IPS DF 6.9 (cell line): ENCODE measurements at regions not wholly inside any gene's neighbourhood (a gene's known extent, or its start where the extent isn't known, plus 50 kb on each side); places are given as distances from the start of the nearest gene placed in this dataset.
"Not testable (repeated sequence)": the region's sequence is repeated elsewhere in the genome, so short reads cannot be mapped to it uniquely, and the experiment has no call there.

Source experiments
- DNase-seq: peaks from one replicate; pipeline ENCODE4 v3.0.0-alpha.2; 2013; ENCODE audit warnings: low read depth, low spot score
- H3K27ac ChIP-seq: one replicate; pipeline ENCODE4 v1.5.1; 2013; ENCODE audit warnings: low read length, control low read depth
- H3K27me3 ChIP-seq: 2 replicates; pipeline ENCODE4 v1.6.1; 2013; ENCODE audit warnings: mild to moderate bottlenecking, low read length; ENCODE audit not compliant: control insufficient read depth, insufficient read depth
- H3K36me3 ChIP-seq: 2 replicates; pipeline ENCODE4 v1.6.1; 2013; ENCODE audit warnings: low read length; ENCODE audit not compliant: control insufficient read depth, insufficient read depth
- H3K4me1 ChIP-seq: 2 replicates; pipeline ENCODE4 v1.6.1; 2013; ENCODE audit warnings: low read length; ENCODE audit not compliant: control insufficient read depth, insufficient read depth
- H3K4me3 ChIP-seq: 2 replicates; pipeline ENCODE4 v1.5.1; 2013; ENCODE audit warnings: mild to moderate bottlenecking, low read length
- H3K9me3 ChIP-seq: 2 replicates; pipeline ENCODE4 v1.6.1; 2013; ENCODE audit warnings: low read length, inconsistent platforms; ENCODE audit not compliant: control insufficient read depth, insufficient read depth
- WGBS: extraction: QIAGEN DNeasy Blood & Tissue Kit; methylation state at CpG from one replicate; pipeline ENCODE4 v1.1.7; 2013; ENCODE audit warnings: mixed read lengths, missing lambda C conversion rate; ENCODE audit not compliant: insufficient read length, insufficient coverage; 5-methylcytosine and 5-hydroxymethylcytosine counted together

DNA sequence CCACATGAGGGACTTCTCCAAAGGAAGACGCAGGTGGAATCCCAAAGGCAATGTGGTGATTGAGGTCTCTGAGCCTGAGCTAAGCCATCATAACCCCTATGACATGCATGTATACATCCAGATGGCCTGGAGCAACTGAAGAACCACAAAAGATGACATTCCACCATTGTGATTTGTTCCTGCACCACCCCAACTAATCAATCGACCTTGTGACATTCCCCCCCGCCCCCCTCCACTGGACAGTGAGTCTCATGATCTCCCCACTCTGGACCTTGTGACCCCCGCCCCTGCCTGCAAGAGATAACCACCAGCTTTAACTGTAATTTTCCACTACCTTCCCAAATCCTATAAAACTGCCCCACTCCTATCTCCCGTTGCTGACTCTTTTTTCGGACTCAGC is 87.9 kb downstream of the VCPKMT start:
- Histone ChIP-seq H3K27ac (no peak overlapping the region), H3K4me1 (no peaks in the 10 kb centered on the region), H3K27me3 (no peaks in the 10 kb centered on the region), H3K36me3 (no peaks in the 10 kb centered on the region), H3K9me3 (peaks cover 2% of the 10 kb centered on the region; the same call in 1 of the 2 replicates), H3K4me3 (no peak overlapping the region)
- WGBS, result no CpG with 5 or more reads among the region's 6 CpGs
- DNase-seq, result no peak

DNA sequence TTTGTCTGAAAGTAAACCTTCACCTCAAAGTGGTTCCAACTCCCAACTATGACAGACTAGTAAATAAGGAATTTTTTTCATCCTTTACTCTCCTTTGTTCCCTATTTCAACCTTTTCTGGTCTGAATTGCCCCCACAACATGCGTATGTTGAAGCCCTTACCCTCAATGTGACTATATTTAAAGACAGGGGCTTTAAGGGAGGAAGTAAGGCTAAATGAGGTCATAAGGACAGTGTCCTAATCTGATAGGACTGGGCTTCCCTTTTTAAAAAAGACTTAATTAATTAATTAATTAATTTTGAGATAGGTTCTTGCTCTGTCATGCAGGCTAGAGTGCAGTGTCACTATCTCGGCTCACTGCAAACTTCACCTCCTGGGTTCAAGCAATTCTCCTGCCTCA is 86.3 kb downstream of the VCPKMT start:
- Histone ChIP-seq H3K27ac (no peak overlapping the region), H3K36me3 (no peaks in the 10 kb centered on the region), H3K27me3 (no peaks in the 10 kb centered on the region), H3K4me1 (no peaks in the 10 kb centered on the region), H3K9me3 (peaks cover 2% of the 10 kb centered on the region; the same call in 1 of the 2 replicates), H3K4me3 (no peak overlapping the region)
- WGBS, result no CpG with 5 or more reads among the region's 2 CpGs
- no peak for DNase-seq

DNA sequence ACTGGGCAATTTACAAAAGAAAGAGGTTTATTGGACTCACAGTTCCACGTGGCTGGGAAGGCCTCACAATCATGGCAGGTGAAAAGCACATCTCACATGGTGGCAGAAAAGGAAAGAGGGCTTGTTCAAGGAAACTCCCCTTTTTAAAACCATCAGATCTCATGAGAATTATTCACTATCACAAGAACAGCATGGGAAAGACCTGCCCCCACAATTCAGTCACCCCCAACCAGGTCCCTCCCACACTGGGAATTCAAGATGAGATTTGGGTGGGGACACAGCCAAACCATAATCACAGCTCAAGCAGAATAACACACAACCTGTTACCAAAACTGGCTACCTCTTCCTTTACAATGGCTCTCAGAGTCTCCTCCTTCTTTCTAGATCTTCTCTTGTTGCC is 85.5 kb downstream of the VCPKMT start:
- not testable (repeated sequence) for H3K27ac ChIP-seq, H3K27me3 ChIP-seq, H3K36me3 ChIP-seq, H3K4me3 ChIP-seq, DNase-seq, H3K9me3 ChIP-seq, H3K4me1 ChIP-seq
- no CpG with 5 or more reads among the region's 1 CpG for WGBS

DNA sequence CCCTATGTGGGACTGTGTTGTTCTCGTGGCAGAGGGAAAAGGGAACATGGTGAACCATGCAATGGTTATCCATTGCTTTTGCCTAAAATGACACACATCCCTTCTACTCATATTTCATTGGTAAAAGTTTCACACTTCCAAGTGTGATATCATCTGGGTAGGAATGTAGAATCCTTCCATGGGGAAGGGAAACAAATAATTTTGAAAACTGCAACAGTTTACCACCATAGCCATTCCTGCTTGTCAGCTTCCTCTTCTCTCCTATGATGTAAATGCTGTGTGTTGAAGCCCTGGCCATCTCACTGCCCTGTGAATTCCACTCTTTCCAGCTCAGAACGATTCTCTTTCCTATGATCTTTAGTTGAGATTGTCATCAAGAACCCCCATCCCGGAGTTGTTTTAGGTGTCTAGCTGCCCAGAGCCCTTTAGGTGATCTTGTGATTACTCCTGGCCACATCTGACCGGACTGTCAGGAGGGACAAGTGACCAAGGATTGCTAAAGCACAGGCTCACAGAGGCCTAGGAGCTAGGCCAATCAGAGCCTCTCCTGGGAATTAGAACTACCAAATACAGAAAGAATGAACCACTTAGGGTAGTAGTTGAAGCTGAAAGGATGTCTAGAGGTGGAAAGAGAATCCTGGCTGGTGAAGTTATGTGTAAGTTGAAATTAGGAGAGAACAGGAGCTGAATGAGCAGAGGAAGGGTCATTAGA is 84.6 kb downstream of the VCPKMT start:
- no peaks in the 10 kb centered on the region for H3K9me3 ChIP-seq
- H3K27me3 ChIP-seq, result no peaks in the 10 kb centered on the region
- no peak overlapping the region for H3K4me3 ChIP-seq
- no peak for DNase-seq
- no peak overlapping the region for H3K27ac ChIP-seq
- no peaks in the 10 kb centered on the region for H3K36me3 ChIP-seq
- WGBS, result no CpG with 5 or more reads among the region's 4 CpGs
- no peaks in the 10 kb centered on the region for H3K4me1 ChIP-seq

DNA sequence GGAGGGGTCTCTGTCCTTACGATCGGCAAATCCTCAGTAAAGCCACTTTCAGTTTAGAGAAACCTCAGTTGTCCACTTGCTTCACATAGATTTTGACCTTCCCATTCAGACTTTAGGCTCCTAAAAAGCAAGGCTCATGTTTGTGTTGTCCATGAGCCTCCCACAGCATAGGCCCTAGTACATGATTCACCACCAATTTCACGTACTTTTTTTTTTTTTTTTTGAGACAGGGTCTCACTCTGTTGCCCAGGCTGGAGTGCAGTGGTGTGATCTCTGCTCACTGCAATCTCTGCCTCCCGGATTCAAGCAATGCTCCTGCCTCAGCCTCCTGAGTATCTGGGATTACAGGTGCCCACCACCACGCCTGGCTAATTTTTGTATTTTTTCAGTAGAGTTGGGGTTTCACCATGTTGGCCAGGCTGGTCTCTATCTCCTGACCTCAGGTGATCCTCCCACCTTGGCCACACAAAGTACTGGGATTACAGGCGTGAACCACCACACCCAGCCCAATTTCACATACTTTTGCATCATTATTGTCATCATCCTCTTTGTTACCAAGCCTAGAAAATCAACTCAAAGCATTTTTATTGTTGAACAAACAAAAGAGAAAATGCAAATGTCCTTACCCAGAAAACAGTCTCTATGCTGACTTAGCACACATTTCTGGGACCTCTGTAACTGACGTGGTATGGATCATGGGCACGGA is 83.8 kb downstream of the VCPKMT start:
- H3K36me3 ChIP-seq, H3K4me3 ChIP-seq, DNase-seq, H3K9me3 ChIP-seq, H3K4me1 ChIP-seq, H3K27ac ChIP-seq, H3K27me3 ChIP-seq: not testable (repeated sequence)
- WGBS, result no CpG with 5 or more reads among the region's 8 CpGs

DNA sequence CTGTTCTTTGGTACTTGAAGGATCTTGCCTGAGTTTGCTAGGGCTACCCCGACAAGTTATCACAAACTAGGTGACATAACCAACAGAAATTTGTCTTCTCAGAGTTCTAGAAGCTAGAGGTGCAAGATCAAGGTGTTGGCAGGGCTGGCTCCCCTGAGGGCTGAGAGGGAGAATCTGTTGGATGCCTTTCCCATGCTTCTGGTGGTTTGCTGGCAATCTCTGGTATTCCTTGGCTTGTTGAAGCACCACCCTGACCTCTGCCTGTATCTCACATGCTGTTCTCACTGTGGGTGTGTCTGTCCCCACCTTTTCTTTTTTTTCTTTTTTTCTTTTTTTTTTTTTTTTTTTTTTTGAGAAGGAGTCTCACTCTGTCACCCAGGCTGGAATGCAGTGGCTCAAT is 81.2 kb downstream of the VCPKMT start:
- Histone ChIP-seq H3K27ac (no peak overlapping the region), H3K36me3 (no peaks in the 10 kb centered on the region), H3K4me3 (no peak overlapping the region), H3K9me3 (no peaks in the 10 kb centered on the region), H3K27me3 (no peaks in the 10 kb centered on the region), H3K4me1 (no peaks in the 10 kb centered on the region)
- DNase-seq, result no peak
- no CpG with 5 or more reads among the region's 1 CpG for WGBS

DNA sequence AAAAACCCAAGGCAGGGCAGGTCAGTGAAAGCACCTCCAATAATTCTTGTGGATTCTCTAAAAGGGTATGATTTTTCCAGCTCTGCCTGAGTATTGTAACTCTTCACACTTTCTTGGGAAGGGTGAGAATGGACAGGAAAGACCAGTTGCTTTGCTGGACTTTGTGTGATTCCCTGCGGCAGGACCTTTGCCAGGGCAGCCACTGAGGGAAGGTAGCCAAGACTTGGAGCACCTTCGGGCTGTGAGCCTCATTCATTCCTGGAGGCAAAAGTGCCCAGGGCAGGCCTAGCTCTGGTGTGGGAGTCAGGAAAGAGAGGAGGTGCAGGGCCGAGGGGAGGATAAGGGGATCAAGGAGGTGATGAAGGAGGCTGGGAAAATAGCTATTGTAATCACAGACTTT is 80.2 kb downstream of the VCPKMT start:
- WGBS, result no CpG with 5 or more reads among the region's 3 CpGs
- Histone ChIP-seq H3K9me3 (no peaks in the 10 kb centered on the region), H3K4me3 (no peak overlapping the region), H3K4me1 (no peaks in the 10 kb centered on the region), H3K36me3 (no peaks in the 10 kb centered on the region), H3K27me3 (no peaks in the 10 kb centered on the region), H3K27ac (no peak overlapping the region)
- DNase-seq, result no peak

DNA sequence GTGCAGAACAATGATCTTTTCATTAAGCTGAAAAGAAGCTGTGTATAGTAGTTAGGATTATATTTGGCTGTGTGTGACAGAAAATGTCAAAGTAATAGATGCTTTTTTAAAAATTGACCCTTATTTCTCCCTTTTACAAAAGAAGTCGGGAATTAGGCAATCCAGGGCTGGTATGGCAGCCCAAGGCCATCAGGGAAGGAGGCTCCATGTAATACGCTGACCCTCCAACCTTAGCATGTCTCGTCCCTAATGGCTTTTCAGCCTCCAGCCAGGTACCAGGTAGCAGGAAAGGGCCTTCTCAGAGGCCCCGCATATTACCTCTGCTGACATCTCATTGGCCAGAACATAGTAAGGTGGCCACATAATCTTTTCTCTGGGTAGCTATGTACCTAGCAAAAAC is 79.7 kb downstream of the VCPKMT start:
- H3K4me3 ChIP-seq, result no peak overlapping the region
- H3K9me3 ChIP-seq, result no peaks in the 10 kb centered on the region
- no peaks in the 10 kb centered on the region for H3K4me1 ChIP-seq
- no peaks in the 10 kb centered on the region for H3K27me3 ChIP-seq
- DNase-seq, result no peak
- H3K27ac ChIP-seq, result no peak overlapping the region
- WGBS, result no CpG with 5 or more reads among the region's 4 CpGs
- no peaks in the 10 kb centered on the region for H3K36me3 ChIP-seq

DNA sequence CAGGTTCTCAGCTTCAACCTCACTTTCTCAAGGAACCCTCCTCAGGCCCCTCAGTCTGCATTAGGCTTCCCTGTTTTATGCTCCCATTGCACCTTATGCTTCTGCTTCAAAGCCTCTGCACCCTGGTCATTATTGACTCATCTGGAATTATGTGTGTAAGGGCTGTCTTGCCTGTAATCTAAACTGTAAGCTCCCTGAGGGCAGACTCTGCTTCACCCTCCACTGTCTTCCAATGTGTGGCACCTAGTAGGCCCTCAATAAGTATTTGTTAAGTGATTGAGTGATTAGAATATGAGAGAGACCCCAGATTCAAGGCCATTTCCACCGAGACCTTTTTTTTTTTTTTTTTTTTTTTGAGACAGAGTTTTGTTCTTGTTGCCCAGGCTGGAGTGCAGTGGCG is 79.1 kb downstream of the VCPKMT start:
- DNase-seq, result no peak
- no peaks in the 10 kb centered on the region for H3K27me3 ChIP-seq
- no peaks in the 10 kb centered on the region for H3K4me1 ChIP-seq
- H3K9me3 ChIP-seq, result no peaks in the 10 kb centered on the region
- H3K4me3 ChIP-seq, result no peak overlapping the region
- no peak overlapping the region for H3K27ac ChIP-seq
- H3K36me3 ChIP-seq, result no peaks in the 10 kb centered on the region
- WGBS, result no CpG with 5 or more reads among the region's 2 CpGs

DNA sequence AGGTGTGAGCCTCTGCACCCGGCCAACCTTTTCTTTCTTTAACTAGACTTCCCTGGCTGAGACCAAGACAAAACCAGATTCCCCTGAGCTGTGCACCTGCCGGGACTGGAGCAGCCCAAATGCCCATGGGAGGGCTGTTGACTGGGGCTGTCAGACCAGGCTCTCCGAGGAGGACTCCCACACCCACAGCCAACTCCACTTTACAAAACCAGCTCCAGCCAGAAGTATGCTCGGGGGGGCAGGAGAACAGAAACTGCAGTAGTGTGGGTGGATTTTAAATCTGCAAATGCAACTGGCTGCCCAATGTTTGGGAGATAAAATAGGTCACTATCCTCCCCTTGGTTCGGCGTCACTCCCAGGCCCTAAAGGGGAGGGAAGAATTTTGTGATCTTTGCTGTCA is 78.5 kb downstream of the VCPKMT start:
- Histone ChIP-seq H3K27me3 (no peaks in the 10 kb centered on the region), H3K27ac (no peak overlapping the region), H3K4me1 (no peaks in the 10 kb centered on the region), H3K9me3 (no peaks in the 10 kb centered on the region), H3K36me3 (no peaks in the 10 kb centered on the region), H3K4me3 (no peak overlapping the region)
- no CpG with 5 or more reads among the region's 6 CpGs for WGBS
- no peak for DNase-seq
